GM18519 (cell line): ENCODE measurements at regions not wholly inside any gene's neighbourhood (a gene's known extent, or its start where the extent isn't known, plus 50 kb on each side); places are given as distances from the start of the nearest gene placed in this dataset.
A peak's percentile ranks its signal among the peaks of the same experiment; 100 is the strongest.
"Not testable (repeated sequence)": the region's sequence is repeated elsewhere in the genome, so short reads cannot be mapped to it uniquely, and the experiment has no call there.

Source experiments
- ATAC-seq: cut with Tn5 transposase; IDR thresholded peaks from one replicate; pipeline ENCODE4 v1.9.1; 2021; ENCODE audit warnings: mild to moderate bottlenecking, moderate library complexity; ENCODE audit not compliant: unreplicated experiment, low FRiP score

DNA sequence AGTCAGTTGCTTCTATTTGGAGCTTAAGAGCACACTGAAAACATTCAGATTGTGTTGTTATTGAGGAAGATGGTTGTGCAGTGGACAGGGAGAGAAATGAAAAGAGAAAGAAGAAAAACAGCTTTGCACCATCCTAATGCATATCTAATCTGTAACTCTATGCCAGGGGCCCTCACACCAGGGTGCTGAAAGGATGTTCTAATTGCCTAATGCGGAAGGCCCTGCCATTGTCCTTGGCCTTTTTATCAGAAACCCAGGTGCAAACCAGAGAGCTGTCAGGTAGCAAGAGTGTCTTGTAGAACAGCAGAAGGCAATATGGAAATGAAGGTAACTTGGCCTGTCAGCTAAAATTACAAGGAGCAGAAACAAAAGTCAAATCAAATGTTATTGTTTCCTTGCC lies 384.5 kb upstream of the PIK3R1 start:
- no peak for ATAC-seq

DNA sequence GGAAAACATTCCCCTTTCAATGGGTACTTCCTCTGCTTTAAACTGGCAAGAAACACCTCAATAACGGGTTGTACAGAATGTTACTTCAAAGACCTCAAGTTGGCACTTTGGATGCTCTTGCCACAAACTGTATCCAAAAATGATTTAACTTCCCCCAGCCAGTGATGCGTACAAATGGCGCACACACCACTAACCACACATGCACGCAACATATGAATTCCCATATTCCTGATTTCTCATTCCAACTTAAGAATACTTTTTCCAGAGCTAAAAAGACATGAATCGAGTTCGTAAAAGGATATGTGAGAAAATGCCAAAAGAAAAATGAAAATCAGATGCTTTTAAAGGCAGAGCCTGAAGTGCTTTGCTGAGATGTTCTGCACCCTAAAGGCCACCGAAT lies 388.0 kb upstream of the PIK3R1 start:
- ATAC-seq = no peak

DNA sequence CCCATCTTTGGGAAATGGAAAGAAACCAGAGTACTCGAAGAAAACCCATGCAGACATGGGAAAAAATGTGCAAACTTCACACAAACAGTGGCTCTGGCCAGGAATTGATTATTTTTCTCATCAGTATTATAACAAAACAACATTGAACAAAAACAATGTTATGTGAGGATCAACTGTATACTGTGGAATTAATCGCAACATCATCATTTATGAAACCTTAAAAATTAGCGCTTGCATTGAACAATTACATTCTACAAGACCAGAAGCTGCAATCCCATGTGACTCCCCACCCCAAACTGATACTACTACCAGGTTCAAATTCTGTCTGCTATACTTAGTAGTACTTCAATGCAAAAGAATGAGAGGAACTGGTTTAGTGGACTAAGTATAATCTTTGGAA lies 390.7 kb upstream of the PIK3R1 start:
- ATAC-seq = no peak

DNA sequence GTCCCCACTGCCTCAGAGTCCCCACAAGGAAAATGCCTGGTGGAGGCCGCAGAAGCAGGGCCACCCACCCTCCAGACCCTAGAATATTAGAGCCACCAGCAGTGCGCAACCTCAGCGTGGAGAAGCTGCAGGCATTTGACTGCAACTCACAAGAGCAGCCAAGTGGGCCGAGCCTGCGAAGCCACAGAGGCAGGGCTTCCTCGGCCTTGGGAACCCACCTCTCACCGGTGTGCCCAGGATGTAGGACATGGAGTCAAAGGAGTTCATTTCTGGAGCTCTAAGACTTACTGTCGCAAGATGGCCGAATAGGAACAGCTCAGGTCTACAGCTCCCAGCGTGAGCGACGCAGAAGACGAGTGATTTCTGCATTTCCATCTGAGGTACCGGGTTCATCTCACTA lies 397.9 kb upstream of the PIK3R1 start:
- ATAC-seq = no peak

DNA sequence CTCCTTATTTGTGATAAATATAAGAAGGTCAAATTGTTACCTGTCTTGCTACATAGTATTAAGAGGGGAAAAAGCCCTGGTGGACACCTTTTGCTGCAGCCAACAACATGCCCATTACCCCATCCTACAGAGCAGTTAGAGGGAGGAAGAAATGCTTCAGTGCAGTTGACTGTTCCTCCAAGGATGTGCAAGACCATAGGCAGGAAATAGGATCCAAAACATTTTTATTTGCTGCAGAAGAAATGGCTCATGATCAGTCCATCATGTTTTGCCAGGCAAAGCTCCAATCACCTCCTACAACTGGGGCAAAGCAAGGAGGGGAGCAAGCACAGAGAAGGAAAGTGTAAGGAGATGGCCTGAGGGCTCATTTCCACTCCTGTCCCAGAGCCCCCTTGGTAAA lies 399.1 kb upstream of the PIK3R1 start:
- ATAC-seq = no peak

DNA sequence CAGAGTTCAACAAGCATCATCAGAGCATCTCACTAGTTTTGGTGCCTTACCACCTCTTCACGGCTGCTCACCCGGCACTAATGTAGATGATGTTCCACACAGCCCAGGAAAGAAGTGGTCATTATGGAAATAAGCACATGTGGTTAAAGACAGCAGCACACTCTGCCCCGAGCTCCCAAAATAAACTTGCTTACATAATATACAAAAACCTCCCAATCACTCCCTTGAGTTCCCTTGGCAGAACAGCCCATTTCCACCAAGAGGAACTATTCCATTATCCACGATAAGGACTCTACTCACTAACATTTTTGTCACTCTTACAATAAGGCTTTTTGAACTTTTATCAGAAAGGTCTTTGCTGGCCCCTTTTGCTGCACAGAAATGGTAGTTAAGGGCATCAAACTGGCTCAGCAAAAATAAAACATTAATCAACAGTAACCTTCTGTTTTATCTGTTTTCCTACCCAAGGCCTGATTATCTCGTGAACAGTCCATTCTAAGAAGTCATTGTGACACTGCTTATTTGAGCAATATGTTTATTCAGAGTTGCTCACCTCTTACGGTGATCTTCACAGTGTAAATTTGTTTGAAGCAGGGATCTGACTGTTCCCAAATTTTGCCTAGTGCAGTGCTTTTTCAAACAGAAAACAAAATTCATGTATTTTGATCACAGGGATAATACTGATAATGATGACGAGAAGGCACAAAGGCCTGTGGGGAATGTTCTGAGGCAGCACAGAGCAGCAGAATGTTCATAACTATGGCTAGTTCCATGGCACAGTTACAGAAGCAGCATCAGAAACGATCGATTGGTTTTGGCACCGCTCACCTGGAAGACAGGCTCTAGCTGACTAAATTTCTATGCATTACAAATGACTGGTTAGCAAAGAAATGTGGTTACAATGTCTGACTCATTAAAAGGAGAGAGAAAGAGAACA lies 399.8 kb upstream of the PIK3R1 start:
- no peak for ATAC-seq

DNA sequence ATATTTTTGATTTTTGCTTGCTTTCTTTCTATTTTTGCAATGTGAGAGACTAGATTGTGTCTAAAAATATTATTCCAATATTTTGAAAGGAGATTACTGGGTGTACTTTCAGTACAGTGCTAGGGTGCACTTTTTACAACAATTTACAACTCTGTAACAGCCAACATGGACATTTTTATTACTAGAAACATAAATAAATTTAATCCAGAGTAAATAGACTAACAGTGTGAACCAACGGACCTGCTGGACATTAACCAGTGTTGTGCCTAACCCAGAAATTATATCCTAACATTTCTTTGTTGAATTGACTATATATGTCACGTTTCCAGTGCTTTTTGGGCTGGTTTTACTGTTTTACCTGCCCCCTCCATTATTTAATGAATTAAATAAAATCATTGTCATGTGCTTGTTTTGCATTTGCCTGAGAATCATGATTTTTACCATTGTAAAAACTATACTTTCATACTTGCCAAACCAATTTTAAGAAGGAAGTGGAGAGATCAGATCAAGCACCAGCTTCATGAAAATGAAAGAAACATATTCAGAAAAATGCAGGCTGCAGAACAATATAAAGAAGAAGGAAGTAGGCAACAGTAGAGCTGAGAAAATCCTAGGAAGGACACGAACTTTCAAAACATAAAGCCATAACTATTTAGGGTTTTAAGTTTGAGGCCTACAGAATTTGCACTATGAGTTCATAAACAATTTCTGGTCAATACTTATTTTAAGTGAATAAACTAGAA lies 400.8 kb upstream of the PIK3R1 start:
- ATAC-seq = no peak

DNA sequence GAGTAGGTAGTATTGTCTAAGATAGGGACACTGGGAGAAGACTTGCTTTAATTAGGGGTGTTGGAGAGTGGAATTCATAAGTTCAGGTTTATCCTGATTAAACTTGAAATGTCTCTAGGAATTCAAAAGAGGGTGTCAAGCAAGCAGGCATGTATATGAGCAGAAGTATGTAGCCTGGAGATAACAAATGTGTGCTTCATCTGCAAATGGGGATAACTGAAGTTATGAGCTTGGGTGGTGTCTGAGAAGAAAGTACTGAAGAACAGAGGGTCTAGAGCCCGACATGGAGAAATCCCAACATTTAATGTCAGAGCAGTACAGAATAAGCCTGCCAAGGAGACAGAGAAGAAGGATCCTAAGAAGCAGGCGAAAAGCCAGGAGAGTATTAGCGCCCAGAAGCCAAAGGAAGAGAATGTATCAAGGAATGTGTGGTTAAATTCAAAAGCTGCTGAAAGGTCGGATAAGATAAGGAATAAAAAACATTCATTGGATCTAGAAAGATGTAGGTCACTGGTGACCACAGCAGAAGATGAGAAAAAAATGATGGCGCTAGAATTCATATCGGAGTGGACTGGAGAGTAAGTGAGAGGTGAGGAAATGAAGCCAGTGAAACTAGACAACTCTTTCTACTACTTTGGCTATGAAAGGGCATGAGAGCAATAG lies 401.5 kb upstream of the PIK3R1 start:
- ATAC-seq = no peak

DNA sequence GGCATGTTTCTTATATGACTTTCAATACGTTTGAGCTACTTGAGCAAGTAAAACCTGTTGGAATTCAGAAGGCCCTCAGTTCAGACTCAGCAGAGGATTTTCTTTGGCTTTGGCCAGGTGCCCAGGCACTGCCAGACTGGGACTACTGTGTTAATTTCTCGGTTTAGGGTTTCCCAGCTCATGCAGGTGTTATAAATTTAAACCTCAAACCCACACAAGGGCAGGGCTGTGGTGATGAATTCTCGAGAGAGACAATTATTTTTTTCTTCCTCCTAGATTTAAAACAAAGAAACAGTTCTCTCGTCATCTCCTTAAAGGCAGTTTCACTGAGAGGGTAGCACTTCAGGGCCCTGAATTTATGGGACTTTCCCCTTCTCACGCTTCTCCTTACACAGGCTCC lies 406.0 kb upstream of the PIK3R1 start:
- no peak for ATAC-seq

DNA sequence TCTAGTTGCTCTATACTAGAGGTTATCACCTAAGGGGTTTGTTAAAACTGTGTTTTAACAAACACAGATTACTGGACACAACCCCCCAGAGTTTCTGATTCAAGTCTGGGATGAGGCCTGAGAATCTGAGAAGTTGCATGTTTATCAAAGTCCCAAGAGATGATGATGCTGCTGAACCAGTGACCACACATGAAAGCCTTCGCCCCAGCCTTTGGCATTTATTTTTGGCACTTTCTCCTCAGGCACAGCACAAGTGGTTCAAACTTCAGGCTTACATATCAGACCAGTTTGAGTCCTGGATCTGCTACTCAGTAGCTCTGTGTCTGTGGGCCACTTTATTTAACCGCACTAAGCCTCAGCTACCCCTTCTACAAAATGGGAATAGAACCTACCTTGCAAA lies 407.2 kb upstream of the PIK3R1 start:
- ATAC-seq = no peak

DNA sequence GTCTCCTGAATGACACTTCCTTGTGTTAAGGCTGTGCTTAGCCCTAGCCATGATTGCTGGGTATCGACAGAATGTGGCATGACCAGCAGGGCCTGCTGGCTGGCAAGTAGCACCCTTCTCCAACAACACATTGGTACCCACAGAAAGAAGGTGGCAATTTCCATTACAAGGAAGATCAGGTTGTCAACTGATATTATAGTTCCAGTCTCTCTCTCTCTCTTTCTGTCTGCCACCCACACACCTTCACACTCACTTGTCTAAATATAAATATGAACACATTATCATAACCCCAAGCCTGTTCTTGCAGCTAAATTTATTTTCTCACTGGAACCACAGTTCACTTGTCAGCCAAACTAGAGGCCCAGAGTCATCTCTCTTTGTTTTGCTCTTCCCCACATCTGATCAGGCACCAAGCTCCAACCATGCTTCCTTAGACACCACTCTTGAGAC lies 408.1 kb upstream of the PIK3R1 start:
- peak; percentile 62 for ATAC-seq

DNA sequence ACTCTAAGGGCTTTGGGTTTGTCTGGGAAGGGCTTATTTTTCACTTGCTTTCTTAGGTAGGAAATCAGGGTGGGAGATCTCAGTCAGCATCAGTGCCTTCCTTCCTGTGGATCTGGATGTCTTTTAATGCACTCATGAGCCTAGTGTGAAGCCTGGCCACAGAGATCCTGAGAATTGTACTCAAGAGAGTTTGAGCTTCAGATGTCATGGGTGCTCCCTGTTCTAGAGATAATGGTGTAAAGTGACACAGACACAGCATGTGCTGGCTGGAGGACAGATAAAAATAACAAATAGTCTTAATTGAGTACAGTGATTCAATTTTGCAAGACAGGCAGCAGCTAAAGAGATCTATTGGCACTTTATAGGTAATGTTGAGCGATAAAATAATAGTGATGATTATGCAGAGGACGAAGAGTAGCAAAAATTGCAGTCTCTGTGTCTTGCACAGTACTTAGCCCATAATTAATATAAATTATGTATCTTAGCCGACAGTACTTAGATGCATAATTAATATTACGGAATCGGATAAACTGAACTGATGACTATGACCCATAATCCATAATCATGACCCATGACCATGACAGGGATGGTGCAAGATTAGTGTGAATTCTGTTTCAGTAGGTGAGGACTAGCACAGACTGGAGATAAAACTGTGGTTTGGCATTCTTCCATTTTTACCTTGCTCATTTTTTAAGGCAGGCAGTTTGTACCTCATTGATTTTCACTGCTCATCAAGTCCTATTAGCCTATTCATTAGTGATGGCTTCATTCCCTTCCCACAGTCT lies 408.7 kb upstream of the PIK3R1 start:
- ATAC-seq = no peak

DNA sequence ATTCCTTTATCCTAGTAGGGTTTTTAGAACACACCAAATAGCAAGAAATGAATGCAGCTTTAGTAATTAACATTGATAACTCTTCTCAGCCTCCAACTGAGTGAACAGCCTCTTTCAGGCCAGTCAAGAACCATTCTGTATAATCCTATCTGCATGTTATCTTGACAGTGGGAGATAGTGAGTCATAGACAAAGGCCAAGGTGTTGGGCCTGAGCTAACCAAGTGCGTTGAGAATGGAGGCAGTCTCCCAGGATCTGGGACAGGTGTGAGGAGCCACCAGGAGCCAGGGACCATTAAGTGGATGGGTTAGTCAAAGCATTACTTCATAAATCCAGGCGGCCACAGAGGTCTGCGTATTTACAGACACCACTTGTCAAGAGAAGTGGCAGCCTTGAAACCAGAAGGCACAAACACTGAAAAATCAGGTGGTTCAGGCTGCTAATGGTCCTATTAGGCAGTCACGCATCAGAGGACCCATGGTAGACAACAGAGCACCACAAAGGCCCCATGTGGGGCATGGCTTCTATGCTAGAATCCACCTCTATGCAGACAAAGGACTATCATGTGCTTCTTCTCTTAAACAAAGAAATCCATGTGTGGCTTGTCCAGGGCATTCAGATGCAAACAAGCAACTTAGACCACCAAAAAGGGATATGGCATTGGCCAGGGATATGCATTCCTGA lies 409.7 kb upstream of the PIK3R1 start:
- no peak for ATAC-seq

DNA sequence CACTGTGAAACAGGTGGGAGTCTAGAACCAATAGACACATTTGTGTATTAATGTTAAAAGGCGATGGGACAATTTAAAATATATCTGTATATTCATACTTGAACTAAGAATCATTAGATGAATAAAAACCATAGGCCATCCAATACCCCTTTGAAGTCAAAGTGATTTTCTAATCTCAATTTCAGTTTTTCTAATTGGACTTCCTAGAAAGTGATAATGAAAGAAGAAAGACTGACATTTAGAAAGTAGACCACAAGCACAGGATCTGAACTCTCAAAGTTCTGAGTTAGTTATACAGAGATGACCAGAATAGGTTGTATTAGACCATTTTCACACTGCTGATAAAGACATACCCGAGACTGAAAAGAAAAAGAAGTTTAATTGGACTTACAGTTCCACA lies 412.8 kb upstream of the PIK3R1 start:
- peak; percentile 47 for ATAC-seq

DNA sequence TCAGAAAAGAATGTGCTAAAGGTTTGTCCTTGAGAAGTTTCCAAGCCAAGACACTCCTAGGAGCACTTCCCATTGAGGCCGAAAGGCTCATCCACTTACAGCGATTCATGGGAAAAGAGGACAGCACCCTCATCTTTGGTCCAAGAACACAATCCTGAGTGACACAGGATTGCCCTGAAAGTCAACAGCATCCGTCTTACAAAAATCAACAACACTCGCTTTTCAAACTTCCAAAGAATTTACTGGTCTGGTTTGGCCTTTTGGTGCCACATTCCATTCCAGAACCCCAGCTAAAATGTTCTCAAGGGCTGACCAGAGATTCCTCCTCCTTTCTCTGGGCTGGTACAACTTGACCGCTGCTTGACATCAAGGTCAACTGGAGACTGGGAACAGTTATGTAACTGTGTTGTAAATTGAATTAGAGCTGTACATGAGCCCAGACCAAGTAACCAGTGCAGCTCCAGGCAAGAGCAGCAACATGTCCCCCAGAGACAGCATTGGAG lies 415.8 kb upstream of the PIK3R1 start:
- ATAC-seq = no peak

DNA sequence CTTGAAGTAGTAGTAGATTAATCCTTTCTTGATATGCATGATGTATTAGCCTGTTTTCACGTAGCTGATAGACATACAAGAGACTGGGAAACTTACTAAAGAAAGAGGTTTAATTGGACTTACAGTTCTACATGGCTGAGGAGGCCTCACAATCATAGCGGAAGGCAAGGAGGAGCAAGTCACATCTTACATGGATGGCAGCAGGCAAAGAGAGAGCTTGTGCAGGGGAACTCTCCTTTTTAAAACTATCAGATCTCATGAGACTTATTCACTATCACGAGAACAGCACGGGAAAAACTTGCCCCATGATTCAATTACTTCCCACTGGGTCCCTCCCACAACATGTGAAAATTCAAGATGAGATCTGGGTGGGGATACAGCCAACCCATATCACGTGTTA lies 417.1 kb upstream of the PIK3R1 start:
- ATAC-seq = not testable (repeated sequence)

DNA sequence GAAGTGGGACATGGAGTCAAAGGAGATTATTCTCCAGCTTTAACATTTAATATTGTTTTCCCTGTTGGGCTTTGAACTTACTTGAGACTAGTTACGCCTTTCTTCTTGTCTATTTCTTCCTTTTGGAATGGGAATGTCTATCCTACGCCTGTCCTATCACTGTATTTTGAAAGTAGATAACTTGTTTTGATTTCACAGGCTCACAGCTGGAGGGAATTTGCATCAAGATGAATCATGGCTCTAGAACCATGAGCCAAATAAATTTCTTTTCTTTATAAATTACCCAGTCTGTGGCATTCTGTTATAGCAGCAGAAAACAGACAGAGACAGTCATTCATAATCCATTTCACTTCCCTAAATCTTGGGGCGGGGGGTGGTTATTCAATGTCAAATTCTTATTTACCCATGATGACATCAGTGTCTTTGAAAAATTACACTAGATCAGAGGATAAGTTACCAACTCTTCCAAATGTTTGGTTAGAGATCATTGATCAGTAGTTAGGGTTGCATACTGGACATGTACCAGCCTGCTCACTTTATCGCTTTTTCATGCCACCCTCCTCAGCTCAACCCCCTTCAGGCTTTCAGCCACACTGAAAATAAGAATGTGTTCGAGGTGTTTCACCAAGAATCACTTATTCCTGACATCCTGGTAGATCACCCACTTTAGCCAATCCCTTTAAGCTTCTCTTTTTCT lies 419.6 kb upstream of the PIK3R1 start:
- no peak for ATAC-seq

DNA sequence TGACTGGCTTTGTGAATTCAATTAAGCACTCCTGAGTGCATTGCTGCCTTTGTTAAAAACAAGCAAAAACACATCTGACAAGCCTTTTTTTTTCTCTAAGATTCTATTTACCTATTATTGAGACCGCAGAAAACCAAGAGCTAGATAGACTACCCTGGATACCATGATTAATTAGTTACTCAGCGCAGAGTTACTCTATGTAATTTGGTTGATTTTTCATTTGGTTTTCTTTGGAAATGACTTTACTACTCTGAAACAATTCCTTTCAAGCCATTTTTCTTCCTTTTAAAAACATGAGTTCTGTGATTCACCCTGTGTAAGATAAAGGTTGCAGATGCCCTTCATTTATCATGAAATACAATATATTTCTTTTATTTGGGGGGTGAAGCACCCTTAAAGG lies 421.6 kb upstream of the PIK3R1 start:
- no peak for ATAC-seq

DNA sequence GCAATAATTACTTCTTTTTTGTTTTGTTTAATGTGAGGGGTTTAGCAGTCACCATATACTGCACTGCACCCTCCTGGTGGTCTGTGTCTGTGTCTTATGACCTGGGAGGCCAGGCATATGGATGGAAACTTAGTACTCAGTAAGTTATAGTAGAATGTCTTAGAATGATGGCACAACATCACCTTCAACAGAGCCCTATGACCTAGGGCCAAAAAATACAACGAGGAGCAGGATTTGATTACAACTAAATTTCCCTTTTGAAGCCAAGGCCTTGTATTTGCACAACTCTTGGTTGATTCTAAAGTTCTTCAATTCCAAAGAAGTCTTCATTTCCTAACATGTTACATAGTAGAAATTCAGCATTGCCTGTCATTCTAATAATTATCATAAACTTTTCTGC lies 422.1 kb upstream of the PIK3R1 start:
- ATAC-seq = no peak
